Breast epithelium (tissue), 3 donors: ENCODE measurements at regions not wholly inside any gene's neighbourhood (a gene's known extent, or its start where the extent isn't known, plus 50 kb on each side); places are given as distances from the start of the nearest gene placed in this dataset.

Experiments used
- CTCF ChIP-seq, 3 donors: fragments of 450-650 bp; IDR thresholded peaks; one replicate each; pipeline ENCODE4 v1.5.1; 2016 to 2017; ENCODE audit warnings: antibody characterized with exemption in 3 of 3, mild to moderate bottlenecking in 3 of 3, moderate library complexity in 3 of 3
- POLR2A ChIP-seq: fragments of 450-650 bp; IDR thresholded peaks from one replicate; pipeline ENCODE4 v1.6.1; 2016; ENCODE audit warnings: antibody characterized with exemption, mild to moderate bottlenecking, moderate library complexity
- POLR2AphosphoS5 ChIP-seq, 3 donors: sonication (generic); formaldehyde crosslinking; IDR thresholded peaks; one replicate each; pipeline ENCODE4 v1.6.1; 2017; ENCODE audit warnings: antibody characterized with exemption in 3 of 3

- no peak for TF ChIP-seq POLR2A
- TF ChIP-seq CTCF (IDR thresholded peaks at IDR 0.05): no peak
- no peak for TF ChIP-seq POLR2AphosphoS5 (IDR thresholded peaks at IDR 0.05)
Measured at GRCh38 chr18:30903566-30903965, 139.0 kb downstream of the DSC3 start.
